ENCODE measurements at regions not wholly inside any gene's neighbourhood (a gene's known extent, or its start where the extent isn't known, plus 50 kb on each side); places are given as distances from the start of the nearest gene placed in this dataset.

DNA sequence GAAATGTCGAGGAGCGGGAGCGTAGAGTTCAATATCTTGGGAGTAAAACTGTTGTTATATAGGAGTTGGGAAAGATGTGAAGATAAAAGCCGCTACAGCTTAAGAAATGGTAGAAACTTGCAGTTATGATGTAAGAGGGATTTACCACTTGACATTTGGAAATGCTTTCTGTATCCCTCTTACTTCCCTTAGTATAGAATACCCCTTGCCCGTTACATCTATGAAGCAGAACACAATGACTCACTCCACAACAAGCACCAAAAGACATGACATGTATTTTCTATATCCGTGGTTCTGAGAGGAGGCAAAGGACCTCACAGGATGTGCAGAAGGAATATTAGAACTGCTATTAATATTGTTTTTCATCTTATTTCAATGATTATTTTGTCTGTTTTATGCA, 254.2 kb upstream of the NR2F2 start:
- TF ChIP-seq KLF6 (CRISPR knock-in tag; IDR thresholded peaks at IDR 0.05) (no peak), ETV5 (CRISPR knock-in tag; IDR thresholded peaks at IDR 0.05; ENCODE audit: borderline replicate concordance) (no peak), ZNF878 (CRISPR knock-in tag; IDR thresholded peaks at IDR 0.05) (no peak), EP300 (IDR thresholded peaks at IDR 0.05; ENCODE audit: low read depth in 2 of 2, low read length in 2 of 2) (no peak), EP300 (CRISPR knock-in tag; IDR thresholded peaks at IDR 0.05; ENCODE audit: borderline replicate concordance) (no peak), NFRKB (IDR thresholded peaks at IDR 0.05) (no peak), POLR2A (IDR thresholded peaks at IDR 0.05; ENCODE audit: insufficient read depth in 1 of 2, low read depth in 2 of 2, low read length in 2 of 2) (no peak)
- TF ChIP-seq, protein P1, sequence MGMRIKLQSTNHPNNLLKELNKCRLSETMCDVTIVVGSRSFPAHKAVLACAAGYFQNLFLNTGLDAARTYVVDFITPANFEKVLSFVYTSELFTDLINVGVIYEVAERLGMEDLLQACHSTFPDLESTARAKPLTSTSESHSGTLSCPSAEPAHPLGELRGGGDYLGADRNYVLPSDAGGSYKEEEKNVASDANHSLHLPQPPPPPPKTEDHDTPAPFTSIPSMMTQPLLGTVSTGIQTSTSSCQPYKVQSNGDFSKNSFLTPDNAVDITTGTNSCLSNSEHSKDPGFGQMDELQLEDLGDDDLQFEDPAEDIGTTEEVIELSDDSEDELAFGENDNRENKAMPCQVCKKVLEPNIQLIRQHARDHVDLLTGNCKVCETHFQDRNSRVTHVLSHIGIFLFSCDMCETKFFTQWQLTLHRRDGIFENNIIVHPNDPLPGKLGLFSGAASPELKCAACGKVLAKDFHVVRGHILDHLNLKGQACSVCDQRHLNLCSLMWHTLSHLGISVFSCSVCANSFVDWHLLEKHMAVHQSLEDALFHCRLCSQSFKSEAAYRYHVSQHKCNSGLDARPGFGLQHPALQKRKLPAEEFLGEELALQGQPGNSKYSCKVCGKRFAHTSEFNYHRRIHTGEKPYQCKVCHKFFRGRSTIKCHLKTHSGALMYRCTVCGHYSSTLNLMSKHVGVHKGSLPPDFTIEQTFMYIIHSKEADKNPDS (CRISPR knock-in tag; IDR thresholded peaks at IDR 0.05): no peak
